ENCODE measurements at regions not wholly inside any gene's neighbourhood (a gene's known extent, or its start where the extent isn't known, plus 50 kb on each side); places are given as distances from the start of the nearest gene placed in this dataset.
"Not testable (repeated sequence)": the region's sequence is repeated elsewhere in the genome, so short reads cannot be mapped to it uniquely, and the experiment has no call there.

DNA sequence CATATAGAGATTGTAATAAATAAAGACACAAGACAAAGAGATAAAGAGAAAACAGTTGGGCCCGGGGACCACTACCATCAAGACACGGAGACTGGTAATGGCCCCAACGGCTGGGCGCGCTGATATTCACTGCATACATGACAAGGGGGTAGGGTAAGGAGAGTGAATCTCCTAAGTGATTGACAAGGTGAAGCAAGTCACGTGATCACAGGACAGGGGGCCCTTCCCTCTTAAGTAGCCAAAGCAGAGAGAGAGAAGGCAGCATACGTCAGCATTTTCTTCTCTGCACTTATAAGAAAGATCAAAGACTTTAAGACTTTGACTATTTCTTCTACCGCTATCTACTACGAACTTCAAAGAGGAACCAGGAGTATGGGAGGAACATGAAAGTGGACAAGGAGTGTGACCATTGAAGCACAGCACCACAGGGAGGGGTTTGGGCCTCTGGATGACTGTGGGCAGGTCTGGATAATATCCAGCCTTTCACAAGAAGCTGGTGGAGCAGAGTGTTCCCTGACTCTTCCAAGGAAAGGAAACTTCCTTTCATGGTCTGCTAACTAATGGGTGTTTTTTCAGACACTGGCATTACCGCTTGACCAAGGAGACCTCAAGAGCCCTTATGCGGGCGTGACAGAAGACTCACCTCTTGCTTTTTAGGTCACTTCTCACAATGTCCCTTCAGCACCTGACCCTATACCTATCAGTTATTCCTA is 75.6 kb downstream of the MRPL39 start:
- not testable (repeated sequence) for H3K4me3 Mint-ChIP-seq (ENCODE audit: unreplicated experiment); H3K27me3 Mint-ChIP-seq (ENCODE audit: low read depth); H3K4me1 Mint-ChIP-seq (ENCODE audit: low read depth); H3K36me3 Mint-ChIP-seq (ENCODE audit: low read depth); H3K9me3 Mint-ChIP-seq (ENCODE audit: low read depth); H3K27ac Mint-ChIP-seq (ENCODE audit: unreplicated experiment); DNase-seq (ENCODE audit: low spot score)

DNA sequence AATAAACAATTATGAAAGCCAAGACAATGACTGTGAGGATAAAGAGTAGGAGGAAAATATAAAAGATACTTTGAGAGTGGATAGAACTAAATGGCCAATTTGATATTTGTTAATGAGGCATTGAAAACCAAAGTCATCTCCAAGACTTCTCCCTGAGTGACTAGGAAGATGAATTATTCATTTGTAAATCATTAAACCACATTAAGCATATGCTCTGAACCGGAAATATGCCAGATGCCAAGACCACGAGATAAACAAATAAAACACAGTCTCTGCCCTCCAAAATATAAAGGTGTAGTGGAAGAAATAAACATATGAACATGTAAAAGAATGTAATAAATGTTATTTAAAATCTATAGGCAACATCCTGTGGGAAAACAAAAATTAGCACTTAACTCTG is 78.8 kb downstream of the MRPL39 start:
- no peak for TF ChIP-seq CTCF (IDR thresholded peaks at IDR 0.05)
- DNase-seq (ENCODE audit: low spot score): no peak
- no peak overlapping the region for H3K4me3 Mint-ChIP-seq (ENCODE audit: unreplicated experiment)
- no peak overlapping the region for H3K27ac Mint-ChIP-seq (ENCODE audit: unreplicated experiment)
- H3K4me1 Mint-ChIP-seq (ENCODE audit: low read depth): no peaks in the 10 kb centered on the region
- H3K9me3 Mint-ChIP-seq (ENCODE audit: low read depth): peaks cover 10% of the 10 kb centered on the region
- H3K36me3 Mint-ChIP-seq (ENCODE audit: low read depth): peaks cover 2% of the 10 kb centered on the region
- H3K27me3 Mint-ChIP-seq (ENCODE audit: low read depth): peaks cover 4% of the 10 kb centered on the region

GRCh38 chr21:25518491-25518911 is 88.8 kb downstream of the MRPL39 start:
- no peak for TF ChIP-seq CTCF (IDR thresholded peaks at IDR 0.05)
- Mint-ChIP-seq H3K9me3 (ENCODE audit: low read depth) (no peaks in the 10 kb centered on the region), H3K27ac (ENCODE audit: unreplicated experiment) (no peak overlapping the region), H3K4me1 (ENCODE audit: low read depth) (peaks cover 17% of the 10 kb centered on the region), H3K4me3 (ENCODE audit: unreplicated experiment) (no peak overlapping the region), H3K36me3 (ENCODE audit: low read depth) (peaks cover 2% of the 10 kb centered on the region), H3K27me3 (ENCODE audit: low read depth) (peaks cover 2% of the 10 kb centered on the region)
- no peak for DNase-seq (ENCODE audit: low spot score)

DNA sequence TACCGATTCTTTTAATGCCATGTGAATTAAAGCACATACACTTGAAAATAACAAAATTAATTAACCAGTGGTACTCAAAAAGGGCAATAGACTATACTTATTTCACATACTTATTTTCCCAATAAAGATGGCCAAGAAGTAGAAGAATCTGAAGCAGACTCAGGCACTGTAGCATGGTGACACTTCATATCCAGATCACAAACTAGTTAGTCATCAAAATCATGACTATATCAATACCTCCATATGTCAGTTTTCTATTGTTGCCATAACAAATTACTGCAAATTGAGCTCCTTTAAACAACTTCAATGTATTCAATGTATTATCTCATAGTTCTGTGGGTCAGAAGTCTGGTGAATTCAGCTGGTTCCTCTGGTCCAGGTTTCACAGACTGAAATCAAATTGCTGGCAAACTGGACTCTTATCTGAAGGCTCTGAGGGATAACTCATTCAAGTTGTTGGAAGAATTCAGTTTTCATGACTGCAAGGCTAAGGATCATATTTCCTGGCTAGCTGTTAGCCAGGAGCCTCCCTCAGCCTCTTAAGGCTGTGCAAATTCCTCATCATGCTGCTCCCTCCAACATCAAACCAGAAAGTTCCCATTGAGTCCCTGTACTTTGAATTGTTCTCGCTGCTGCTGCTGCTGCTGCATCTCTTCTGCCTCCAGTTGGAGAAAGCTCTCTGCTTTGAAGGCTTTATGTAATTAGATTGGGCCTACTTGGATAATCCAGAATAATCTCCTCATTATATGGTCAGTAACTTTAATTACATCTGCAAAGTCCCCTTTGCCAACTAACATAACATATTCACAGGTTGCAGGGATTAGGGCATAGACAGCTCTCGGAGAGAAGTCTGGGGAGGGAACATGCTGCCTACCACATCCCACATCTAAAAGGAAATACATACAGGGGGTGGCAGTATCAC is 91.5 kb downstream of the MRPL39 start:
- TF ChIP-seq CTCF (IDR thresholded peaks at IDR 0.05): no peak
- Mint-ChIP-seq H3K27ac (ENCODE audit: unreplicated experiment) (no peak overlapping the region), H3K9me3 (ENCODE audit: low read depth) (no peaks in the 10 kb centered on the region), H3K4me3 (ENCODE audit: unreplicated experiment) (no peak overlapping the region), H3K27me3 (ENCODE audit: low read depth) (peaks cover 2% of the 10 kb centered on the region), H3K36me3 (ENCODE audit: low read depth) (peaks cover 2% of the 10 kb centered on the region), H3K4me1 (ENCODE audit: low read depth) (peaks cover 17% of the 10 kb centered on the region)
- no peak for DNase-seq (ENCODE audit: low spot score)

DNA sequence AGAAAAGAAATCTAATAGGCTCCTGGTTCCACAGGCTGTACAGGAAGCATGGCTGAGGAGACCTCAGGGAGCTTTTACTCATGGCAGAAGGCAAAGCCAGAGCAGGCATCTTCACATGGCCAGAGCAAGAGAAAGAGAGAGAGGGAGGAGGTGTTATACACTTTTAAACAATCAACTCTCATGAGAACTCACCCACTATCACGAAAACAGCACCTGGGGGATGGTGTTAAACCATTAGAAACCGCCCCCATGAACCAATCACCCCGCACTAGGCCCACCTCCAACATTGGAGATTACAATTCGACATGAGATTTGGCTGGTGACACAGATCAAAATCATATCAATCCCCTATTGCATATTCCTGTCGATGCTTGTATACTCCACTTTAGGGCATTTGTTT is 93.5 kb downstream of the MRPL39 start:
- no peak for DNase-seq (ENCODE audit: low spot score)
- TF ChIP-seq CTCF (IDR thresholded peaks at IDR 0.05): no peak
- Mint-ChIP-seq H3K9me3 (ENCODE audit: low read depth) (no peaks in the 10 kb centered on the region), H3K27ac (ENCODE audit: unreplicated experiment) (no peak overlapping the region), H3K4me3 (ENCODE audit: unreplicated experiment) (no peak overlapping the region), H3K36me3 (ENCODE audit: low read depth) (no peaks in the 10 kb centered on the region), H3K4me1 (ENCODE audit: low read depth) (peaks cover 18% of the 10 kb centered on the region), H3K27me3 (ENCODE audit: low read depth) (no peaks in the 10 kb centered on the region)

Measured in chondrocyte (in vitro differentiated cells).